CD14-positive monocyte (primary cell): ENCODE measurements at regions not wholly inside any gene's neighbourhood (a gene's known extent, or its start where the extent isn't known, plus 50 kb on each side); places are given as distances from the start of the nearest gene placed in this dataset.

Source experiments
- DNase-seq, 3 donors: peaks; one replicate each; pipeline ENCODE4 v3.0.0-alpha.2; 2011 to 2022
- H2AFZ ChIP-seq: 2 replicates; pipeline ENCODE4 v1.6.0; 2012; ENCODE audit warnings: mild to moderate bottlenecking, low read depth, low read length, inconsistent platforms; ENCODE audit not compliant: insufficient read depth, poor library complexity, severe bottlenecking
- H3K27ac ChIP-seq, 2 donors: 1 replicate in 1 of 2; 2 replicates in 1 of 2; pipeline ENCODE4 v1.5.1; 2012 to 2013; ENCODE audit warnings: low read length in 2 of 2, control low read depth in 1 of 2, inconsistent platforms in 1 of 2, low read depth in 1 of 2, mild to moderate bottlenecking in 1 of 2
- H3K27me3 ChIP-seq, 2 donors: one replicate each; pipeline versions ENCODE4 v1.6.0 to v1.6.1; 2011 to 2013; ENCODE audit warnings: low read length in 2 of 2; ENCODE audit not compliant: control insufficient read depth in 2 of 2, insufficient read depth in 2 of 2
- H3K36me3 ChIP-seq, 2 donors: replicated peaks in 1 of 2; 1 replicate in 1 of 2; 2 replicates in 1 of 2; pipeline versions ENCODE4 v1.5.1 to v1.6.1; 2012 to 2013; ENCODE audit warnings: low read length in 2 of 2, control low read depth in 1 of 2, inconsistent platforms in 1 of 2, mild to moderate bottlenecking in 1 of 2; ENCODE audit not compliant: insufficient read depth in 2 of 2, control insufficient read depth in 1 of 2
- H3K4me1 ChIP-seq, 2 donors: 1 replicate in 1 of 2; 2 replicates in 1 of 2; pipeline versions ENCODE4 v1.5.1 to v1.6.1; 2012 to 2013; ENCODE audit warnings: low read length in 2 of 2, control low read depth in 1 of 2, inconsistent platforms in 1 of 2, mild to moderate bottlenecking in 1 of 2, moderate library complexity in 1 of 2; ENCODE audit not compliant: insufficient read depth in 2 of 2, control insufficient read depth in 1 of 2
- H3K4me2 ChIP-seq: replicated peaks from 2 replicates; pipeline ENCODE3; 2012; ENCODE audit warnings: low read length, moderate library complexity, mild to moderate bottlenecking; ENCODE audit not compliant: poor library complexity, severe bottlenecking; ENCODE audit errors: extremely low read depth
- H3K4me3 ChIP-seq, 3 experiments: fragments of 200-600 bp in 1 of 3; sonication (generic) in 1 of 3; replicated peaks in 1 of 3; 1 replicate in 2 of 3; 2 replicates in 1 of 3; pipeline ENCODE4 v1.5.1; 2011 to 2013; ENCODE audit warnings: low read length in 3 of 3, mild to moderate bottlenecking in 3 of 3, control low read depth in 2 of 3, low read depth in 2 of 3, inconsistent platforms in 1 of 3, moderate library complexity in 1 of 3
- H3K79me2 ChIP-seq: 2 replicates; pipeline ENCODE4 v1.6.0; 2012; ENCODE audit warnings: mild to moderate bottlenecking, control low read depth, inconsistent platforms, low read length, moderate library complexity; ENCODE audit not compliant: insufficient read depth
- H3K9ac ChIP-seq: 2 replicates; pipeline ENCODE4 v1.6.0; 2017; ENCODE audit warnings: low read length, mild to moderate bottlenecking; ENCODE audit not compliant: insufficient read depth, poor library complexity, severe bottlenecking
- H3K9me3 ChIP-seq, 2 donors: replicated peaks in 1 of 2; 1 replicate in 1 of 2; 2 replicates in 1 of 2; pipeline versions ENCODE4 v1.5.1 to v1.6.1; 2012 to 2013; ENCODE audit warnings: low read length in 2 of 2, control low read depth in 1 of 2; ENCODE audit not compliant: control insufficient read depth in 1 of 2, insufficient read depth in 1 of 2
- H4K20me1 ChIP-seq: 2 replicates; pipeline ENCODE4 v1.6.0; 2012; ENCODE audit warnings: mild to moderate bottlenecking, low read length, control low read depth, moderate library complexity; ENCODE audit not compliant: insufficient read depth
- H3K27ac Mint-ChIP-seq, 7 donors: one replicate each; pipeline ENCODE4 v1.8.0; 2020; ENCODE audit warnings: mild to moderate bottlenecking in 7 of 7, mixed read lengths in 7 of 7, moderate library complexity in 6 of 7, inconsistent platforms in 2 of 7
- H3K27me3 Mint-ChIP-seq, 3 donors: one replicate each; pipeline ENCODE4 v1.8.0; 2021 to 2022; ENCODE audit warnings: low read depth in 3 of 3, mild to moderate bottlenecking in 3 of 3, mixed read lengths in 3 of 3, moderate library complexity in 3 of 3, inconsistent platforms in 1 of 3
- H3K36me3 Mint-ChIP-seq, 2 donors: one replicate each; pipeline ENCODE4 v1.8.0; 2020; ENCODE audit warnings: mixed read lengths in 2 of 2, inconsistent platforms in 1 of 2, mild to moderate bottlenecking in 1 of 2
- H3K4me1 Mint-ChIP-seq: one replicate; pipeline ENCODE4 v1.8.0; 2020; ENCODE audit warnings: mild to moderate bottlenecking, mixed read lengths
- H3K4me3 Mint-ChIP-seq, 2 donors: one replicate each; pipeline ENCODE4 v1.8.0; 2020; ENCODE audit warnings: mild to moderate bottlenecking in 2 of 2, mixed read lengths in 2 of 2, moderate library complexity in 1 of 2
- H3K9me3 Mint-ChIP-seq, 7 donors: one replicate each; pipeline ENCODE4 v1.8.0; 2020 to 2022; ENCODE audit warnings: mixed read lengths in 7 of 7, mild to moderate bottlenecking in 6 of 7, moderate library complexity in 6 of 7, inconsistent platforms in 2 of 7
- WGBS: methylation state at CpG from one replicate; pipeline ENCODE4 v1.1.5; 2013; ENCODE audit warnings: missing lambda C conversion rate; ENCODE audit not compliant: insufficient coverage; 5-methylcytosine and 5-hydroxymethylcytosine counted together
- intact Hi-C, 2 donors: fragments of 100-400 bp; cut with micrococcal nuclease; formaldehyde crosslinking; loops; one replicate each; pipeline versions ENCODE4 v1.15.0 to v1.15.1; 2023
- TF ChIP-seq, protein P1 (sequence below): fragments of 200-600 bp; IDR thresholded peaks from one replicate; pipeline ENCODE4 v1.8.0; 2022; ENCODE audit warnings: antibody characterized with exemption, mild to moderate bottlenecking

DNA sequence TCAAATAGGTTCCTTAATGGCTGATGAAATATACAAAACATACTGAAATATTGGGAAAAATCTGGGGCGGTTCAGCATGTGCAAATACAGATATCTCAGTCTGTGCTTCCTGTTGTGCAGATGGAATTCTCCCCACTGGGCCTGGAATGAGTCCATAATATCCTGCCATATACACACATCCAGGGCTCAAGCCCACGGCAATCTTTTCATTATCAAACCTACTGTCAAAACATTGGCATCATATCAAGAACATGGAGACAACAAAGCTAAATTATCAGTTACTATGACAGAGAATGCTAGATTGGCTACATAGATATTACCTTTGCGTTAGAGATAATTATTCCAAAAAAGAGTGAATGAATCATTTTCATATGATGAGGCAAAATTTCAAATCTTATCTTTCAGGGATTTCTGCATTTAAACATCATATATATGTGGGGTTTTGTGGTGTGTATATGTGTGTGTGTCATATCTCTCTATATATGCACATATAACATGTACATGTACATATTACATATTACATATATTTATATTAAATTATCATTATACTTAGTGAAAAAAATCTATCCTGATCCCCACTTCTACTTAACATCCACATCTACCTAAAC lies 713.3 kb downstream of the GBE1 start:
- H3K4me1 ChIP-seq: no peaks in the 10 kb centered on the region
- no peaks in the 10 kb centered on the region for H3K4me1 Mint-ChIP-seq

DNA sequence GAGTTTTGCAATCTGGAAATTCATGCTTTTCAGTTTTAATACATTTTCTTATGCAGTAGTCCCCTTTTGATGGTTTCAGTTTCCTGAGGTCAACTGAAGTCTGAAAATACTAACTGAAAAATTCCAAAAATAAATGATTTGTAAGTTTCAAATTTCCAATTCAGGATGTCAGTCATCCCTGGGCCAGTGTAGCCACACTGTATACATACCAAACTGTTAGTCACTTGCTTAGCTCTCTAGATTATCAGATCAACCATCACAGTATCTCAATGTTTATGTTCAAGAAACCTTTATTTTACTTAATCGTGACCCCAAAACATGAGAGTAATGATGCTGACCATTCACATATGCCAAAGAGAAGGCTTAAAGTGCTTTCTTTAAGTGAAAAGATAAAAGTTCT lies 715.5 kb downstream of the GBE1 start:
- WGBS: no CpG with 5 or more reads among the region's 1 CpG
- Histone ChIP-seq H3K27me3 (no peaks in the 10 kb centered on the region), H3K79me2 (no peaks in the 10 kb centered on the region), H3K9me3 (no peaks in the 10 kb centered on the region), H3K4me3 (no peak overlapping the region), H3K27ac (no peak overlapping the region), H3K9ac (no peak overlapping the region), H3K4me2 (no peak overlapping the region), H4K20me1 (no peaks in the 10 kb centered on the region), H3K36me3 (no peaks in the 10 kb centered on the region), H2AFZ (no peak overlapping the region), H3K4me1 (no peaks in the 10 kb centered on the region)
- H3K4me3 Mint-ChIP-seq: no peak overlapping the region
- peaks cover 0 to 5% (median 0%) of the 10 kb centered on the region in 7 donors for H3K9me3 Mint-ChIP-seq
- H3K36me3 Mint-ChIP-seq: no peaks in the 10 kb centered on the region
- no peak overlapping the region for H3K27ac Mint-ChIP-seq
- H3K4me1 Mint-ChIP-seq: no peaks in the 10 kb centered on the region
- TF ChIP-seq, protein P1, sequence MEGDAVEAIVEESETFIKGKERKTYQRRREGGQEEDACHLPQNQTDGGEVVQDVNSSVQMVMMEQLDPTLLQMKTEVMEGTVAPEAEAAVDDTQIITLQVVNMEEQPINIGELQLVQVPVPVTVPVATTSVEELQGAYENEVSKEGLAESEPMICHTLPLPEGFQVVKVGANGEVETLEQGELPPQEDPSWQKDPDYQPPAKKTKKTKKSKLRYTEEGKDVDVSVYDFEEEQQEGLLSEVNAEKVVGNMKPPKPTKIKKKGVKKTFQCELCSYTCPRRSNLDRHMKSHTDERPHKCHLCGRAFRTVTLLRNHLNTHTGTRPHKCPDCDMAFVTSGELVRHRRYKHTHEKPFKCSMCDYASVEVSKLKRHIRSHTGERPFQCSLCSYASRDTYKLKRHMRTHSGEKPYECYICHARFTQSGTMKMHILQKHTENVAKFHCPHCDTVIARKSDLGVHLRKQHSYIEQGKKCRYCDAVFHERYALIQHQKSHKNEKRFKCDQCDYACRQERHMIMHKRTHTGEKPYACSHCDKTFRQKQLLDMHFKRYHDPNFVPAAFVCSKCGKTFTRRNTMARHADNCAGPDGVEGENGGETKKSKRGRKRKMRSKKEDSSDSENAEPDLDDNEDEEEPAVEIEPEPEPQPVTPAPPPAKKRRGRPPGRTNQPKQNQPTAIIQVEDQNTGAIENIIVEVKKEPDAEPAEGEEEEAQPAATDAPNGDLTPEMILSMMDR: no peak
- no peaks in the 10 kb centered on the region for H3K27me3 Mint-ChIP-seq
- intact Hi-C loops: no loop called here
- no peak for DNase-seq

More for the DNA sequence above, 713.3 kb downstream of the GBE1 start:
- no peaks in the 10 kb centered on the region for H3K27me3 ChIP-seq
- H3K9ac ChIP-seq: no peak overlapping the region
- Mint-ChIP-seq H3K27ac (no peak overlapping the region), H3K27me3 (no peaks in the 10 kb centered on the region), H3K36me3 (no peaks in the 10 kb centered on the region), H3K9me3 (peaks cover 0 to 5% (median 0%) of the 10 kb centered on the region in 7 donors), H3K4me3 (no peak overlapping the region)
- no peak overlapping the region for H3K27ac ChIP-seq
- no peak overlapping the region for H3K4me2 ChIP-seq
- DNase-seq: no peak
- TF ChIP-seq, protein P1: no peak
- intact Hi-C loops: no loop called here
- H4K20me1 ChIP-seq: no peaks in the 10 kb centered on the region
- WGBS: 67% methylated on average over 1 of the region's 3 CpGs
- H2AFZ ChIP-seq: no peak overlapping the region
- no peak overlapping the region for H3K4me3 ChIP-seq
- no peaks in the 10 kb centered on the region for H3K9me3 ChIP-seq
- H3K36me3 ChIP-seq: no peaks in the 10 kb centered on the region
- no peaks in the 10 kb centered on the region for H3K79me2 ChIP-seq
